Spinal cord (tissue), 9 donors: ENCODE measurements at regions not wholly inside any gene's neighbourhood (a gene's known extent, or its start where the extent isn't known, plus 50 kb on each side); places are given as distances from the start of the nearest gene placed in this dataset.
"Not testable (repeated sequence)": the region's sequence is repeated elsewhere in the genome, so short reads cannot be mapped to it uniquely, and the experiment has no call there.

ENCODE experiments used
- DNase-seq, 6 donors: peaks; one replicate each; pipeline versions ENCODE4 v3.0.0 to v3.0.0-alpha.2; 2013 to 2015; ENCODE audit warnings: low spot score in 6 of 6, low read depth in 4 of 6
- H3K27ac ChIP-seq: one replicate; pipeline ENCODE4 v1.5.1; 2013; ENCODE audit warnings: low read depth, low read length, control low read depth
- H3K27me3 ChIP-seq: one replicate; pipeline ENCODE4 v1.6.1; 2013; ENCODE audit warnings: low read length; ENCODE audit not compliant: control insufficient read depth, insufficient read depth
- H3K36me3 ChIP-seq: one replicate; pipeline ENCODE4 v1.6.1; 2013; ENCODE audit warnings: low read length; ENCODE audit not compliant: control insufficient read depth, insufficient read depth
- H3K4me1 ChIP-seq: one replicate; pipeline ENCODE4 v1.6.1; 2013; ENCODE audit warnings: low read length; ENCODE audit not compliant: control insufficient read depth, insufficient read depth
- H3K4me3 ChIP-seq: one replicate; pipeline ENCODE4 v1.5.1; 2013; ENCODE audit warnings: low read depth, low read length, control low read depth
- H3K9me3 ChIP-seq: one replicate; pipeline ENCODE4 v1.6.1; 2013; ENCODE audit warnings: low read length; ENCODE audit not compliant: control insufficient read depth, insufficient read depth
- WGBS: methylation state at CpG from one replicate; pipeline ENCODE4 v1.1.5; 2013; ENCODE audit warnings: missing lambda C conversion rate; ENCODE audit not compliant: insufficient coverage; 5-methylcytosine and 5-hydroxymethylcytosine counted together
- donor health status: healthy.

DNA sequence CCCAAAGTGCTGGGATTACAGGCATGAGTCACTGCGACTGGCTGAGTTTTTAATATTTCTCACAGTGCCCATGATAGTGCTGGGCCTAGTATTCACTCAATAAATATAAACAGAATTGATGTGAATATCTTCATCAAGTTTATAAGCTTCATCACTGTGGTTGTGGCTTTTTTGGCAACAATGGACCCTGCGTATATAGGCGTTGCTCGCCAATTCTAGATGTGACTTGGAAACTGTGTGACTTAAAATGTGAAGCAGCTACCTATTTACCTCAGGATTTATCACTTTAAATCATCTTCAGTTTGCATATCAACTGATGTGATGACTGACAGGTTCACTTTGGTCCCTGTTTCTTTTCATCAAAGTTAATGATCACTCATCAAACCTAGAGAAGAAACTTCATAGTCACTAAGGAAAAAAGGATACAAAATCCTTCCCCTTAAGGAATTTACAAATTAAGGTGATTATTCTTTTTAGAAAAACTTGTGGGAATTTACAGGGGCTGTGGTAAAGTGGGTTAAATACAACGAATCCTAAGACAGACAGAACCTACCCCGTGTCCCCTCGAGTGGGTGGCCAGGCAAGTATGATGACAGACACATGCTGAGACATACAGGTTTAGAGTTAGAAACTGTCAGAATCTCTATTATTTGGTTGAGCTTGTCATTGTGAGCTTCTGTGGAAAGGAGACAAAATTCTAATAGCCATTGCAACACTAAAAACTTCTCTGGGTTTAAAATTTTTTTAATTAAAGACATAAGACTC, 101.3 kb downstream of the AKAP11 start:
- WGBS, result 80% methylated on average over 5 of the region's 7 CpGs
- no peak for DNase-seq
- no peaks in the 10 kb centered on the region for H3K9me3 ChIP-seq
- no peak overlapping the region for H3K4me3 ChIP-seq
- H3K36me3 ChIP-seq, result no peaks in the 10 kb centered on the region
- H3K4me1 ChIP-seq, result no peaks in the 10 kb centered on the region
- H3K27ac ChIP-seq, result no peak overlapping the region
- no peaks in the 10 kb centered on the region for H3K27me3 ChIP-seq

DNA sequence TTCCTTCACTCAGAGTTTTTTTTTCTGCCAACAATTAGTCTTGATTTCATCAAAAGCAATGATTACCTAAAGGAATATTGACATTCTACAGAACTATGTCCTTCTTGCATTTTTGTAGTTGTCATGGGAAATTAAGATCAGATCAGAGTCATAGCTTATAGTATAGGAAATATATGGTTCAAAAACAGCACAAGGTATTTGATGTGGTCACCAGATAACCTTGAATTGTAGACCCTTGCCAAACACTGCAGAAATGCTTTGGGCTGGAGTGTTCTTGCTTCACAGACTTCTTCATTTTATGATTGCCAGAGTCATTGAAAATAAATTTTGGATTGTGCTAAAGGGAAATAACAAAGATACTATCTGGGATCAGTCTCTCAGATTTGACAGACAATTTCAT, 103.7 kb downstream of the AKAP11 start:
- no peak for DNase-seq
- no peaks in the 10 kb centered on the region for H3K4me1 ChIP-seq
- H3K9me3 ChIP-seq, result no peaks in the 10 kb centered on the region
- no peak overlapping the region for H3K27ac ChIP-seq
- no peaks in the 10 kb centered on the region for H3K36me3 ChIP-seq
- H3K4me3 ChIP-seq, result no peak overlapping the region
- H3K27me3 ChIP-seq, result no peaks in the 10 kb centered on the region

DNA sequence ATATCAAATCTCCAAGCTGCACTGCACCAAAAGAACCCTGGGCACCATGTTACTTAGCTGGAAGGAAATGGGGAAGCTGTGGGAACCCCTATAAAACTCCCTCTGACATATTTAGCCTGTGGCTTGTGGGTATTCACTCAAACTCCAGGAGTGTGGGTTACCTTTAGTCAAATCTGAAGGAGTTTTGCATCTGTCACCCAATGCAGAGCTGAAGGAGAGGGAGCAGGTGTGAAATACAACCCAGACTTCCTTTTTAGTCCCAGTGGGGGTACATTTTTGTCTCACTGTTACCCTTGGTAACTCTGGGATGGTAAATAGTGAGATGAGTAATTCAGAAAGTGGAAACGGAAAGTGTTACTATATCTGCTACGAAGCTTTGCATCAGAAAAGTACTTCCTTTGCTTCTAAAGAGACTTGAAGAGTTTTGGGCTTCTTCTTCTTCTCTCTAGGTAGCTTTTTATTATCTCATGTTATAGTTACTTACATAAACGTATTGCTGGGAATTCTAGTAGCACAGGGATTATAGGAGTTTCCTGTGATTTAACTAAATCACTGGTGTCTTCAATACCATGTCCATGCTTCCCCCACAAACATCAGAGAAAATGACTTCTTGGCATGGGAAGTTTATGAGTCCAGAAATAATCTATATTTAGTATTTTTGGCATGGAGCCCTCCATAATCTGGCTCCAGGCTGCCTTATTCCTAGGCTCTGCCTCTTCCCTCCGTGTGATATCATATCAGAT, 105.9 kb downstream of the AKAP11 start:
- no peaks in the 10 kb centered on the region for H3K9me3 ChIP-seq
- H3K36me3 ChIP-seq, result no peaks in the 10 kb centered on the region
- H3K4me1 ChIP-seq, result no peaks in the 10 kb centered on the region
- WGBS, result 100% methylated on average over 1 of the region's 4 CpGs
- H3K4me3 ChIP-seq, result no peak overlapping the region
- no peak for DNase-seq
- no peaks in the 10 kb centered on the region for H3K27me3 ChIP-seq
- no peak overlapping the region for H3K27ac ChIP-seq

DNA sequence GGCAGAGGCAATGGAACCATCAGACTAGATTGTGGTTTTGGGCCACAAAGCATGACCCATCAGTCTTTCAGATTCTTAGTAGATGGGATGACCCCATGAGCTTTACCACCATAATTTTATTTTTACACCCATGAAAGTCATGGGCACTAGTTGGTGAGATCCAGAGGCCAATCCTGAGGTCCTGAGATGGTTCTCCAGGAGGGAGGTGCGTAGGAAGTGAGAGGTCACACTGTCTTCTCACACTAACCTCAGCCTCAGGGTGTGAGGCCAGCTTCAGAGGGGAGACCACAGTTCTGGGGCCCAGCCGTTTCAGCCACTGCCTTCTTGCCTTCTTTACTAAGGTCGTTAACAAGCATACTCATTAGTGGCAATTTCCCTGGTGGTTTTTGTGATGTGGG, 106.4 kb downstream of the AKAP11 start:
- H3K27ac ChIP-seq, result no peak overlapping the region
- no peaks in the 10 kb centered on the region for H3K36me3 ChIP-seq
- no peaks in the 10 kb centered on the region for H3K27me3 ChIP-seq
- H3K9me3 ChIP-seq, result no peaks in the 10 kb centered on the region
- DNase-seq, result no peak
- no peaks in the 10 kb centered on the region for H3K4me1 ChIP-seq
- no peak overlapping the region for H3K4me3 ChIP-seq
- no CpG with 5 or more reads among the region's 3 CpGs for WGBS

DNA sequence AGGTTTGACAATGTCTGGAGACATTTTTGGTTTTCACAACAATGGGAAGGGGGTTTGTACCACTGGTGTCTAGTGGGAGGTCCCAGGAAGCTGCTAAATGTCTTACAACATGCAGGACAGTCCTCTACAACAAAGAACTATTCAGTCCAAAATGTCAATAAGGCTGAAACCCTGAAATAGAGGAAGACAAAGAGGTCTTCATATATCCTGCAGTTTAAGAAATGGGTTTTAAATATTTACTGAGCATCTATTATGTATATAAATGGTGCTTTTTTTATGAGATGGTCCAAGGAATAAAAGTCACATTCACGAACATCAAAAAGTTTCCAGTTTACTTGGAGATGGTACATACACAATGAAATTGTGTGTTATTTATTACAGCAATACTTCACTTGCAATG, 107.3 kb downstream of the AKAP11 start:
- WGBS, result no CpG with 5 or more reads among the region's 1 CpG
- Histone ChIP-seq H3K4me3 (no peak overlapping the region), H3K4me1 (no peaks in the 10 kb centered on the region), H3K27ac (no peak overlapping the region), H3K36me3 (no peaks in the 10 kb centered on the region), H3K9me3 (no peaks in the 10 kb centered on the region), H3K27me3 (no peaks in the 10 kb centered on the region)
- DNase-seq, result no peak

DNA sequence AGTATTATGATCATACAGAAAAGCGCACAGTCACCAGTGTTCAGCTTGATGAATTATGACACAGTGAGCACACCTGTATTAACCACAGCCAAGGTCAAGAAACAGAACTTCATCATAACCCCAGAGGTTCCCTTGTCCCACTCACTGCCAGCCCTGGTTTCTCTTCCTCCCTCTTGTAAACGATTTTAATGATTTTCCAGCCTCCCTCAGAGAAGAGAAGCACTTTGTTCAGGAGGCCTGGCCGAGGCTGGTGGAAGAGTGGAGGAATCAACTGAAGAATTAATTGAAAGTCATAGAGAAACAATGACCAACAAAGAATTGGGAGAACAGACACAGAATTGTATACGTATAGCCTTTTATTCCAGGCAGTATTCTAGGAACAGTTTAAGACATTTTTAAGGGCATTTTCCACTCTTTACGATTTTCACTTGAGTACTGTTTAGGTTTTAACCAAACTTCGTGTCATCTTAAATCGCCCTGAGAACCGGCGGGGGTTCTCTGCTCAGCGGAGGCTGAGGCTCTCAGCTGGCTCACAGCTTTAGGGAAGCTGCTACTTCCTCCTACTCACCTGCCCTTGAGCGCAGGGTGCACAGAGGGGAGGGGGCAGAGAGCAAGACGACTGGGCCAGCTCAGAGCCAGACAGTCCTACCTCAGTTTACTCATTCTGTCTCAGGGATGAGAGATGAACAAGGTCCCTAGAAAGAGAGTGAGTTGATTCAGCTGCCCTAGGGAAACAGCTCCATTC, 108.6 kb downstream of the AKAP11 start:
- no peak for DNase-seq
- Histone ChIP-seq H3K27me3 (no peaks in the 10 kb centered on the region), H3K4me3 (no peak overlapping the region), H3K36me3 (no peaks in the 10 kb centered on the region), H3K4me1 (no peaks in the 10 kb centered on the region), H3K27ac (no peak overlapping the region), H3K9me3 (no peaks in the 10 kb centered on the region)
- WGBS, result 83% methylated on average over 7 of the region's 12 CpGs

DNA sequence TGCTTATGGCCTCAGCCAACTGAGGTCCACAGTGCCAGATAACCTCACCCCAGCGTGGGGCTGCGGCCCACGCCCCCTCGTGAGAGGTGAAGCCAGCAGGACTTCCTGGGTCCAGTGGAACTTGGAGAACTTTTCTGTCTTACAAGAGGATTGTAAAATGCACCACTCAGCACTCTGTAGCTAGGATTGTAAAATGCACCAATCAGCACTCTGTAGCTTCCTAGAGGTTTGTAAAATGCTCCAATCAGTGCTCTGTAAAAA, 109.1 kb downstream of the AKAP11 start:
- no peak overlapping the region for H3K27ac ChIP-seq
- H3K27me3 ChIP-seq, result no peaks in the 10 kb centered on the region
- WGBS, result 95% methylated on average over 4 of the region's 4 CpGs
- no peaks in the 10 kb centered on the region for H3K4me1 ChIP-seq
- no peaks in the 10 kb centered on the region for H3K36me3 ChIP-seq
- H3K4me3 ChIP-seq, result no peak overlapping the region
- no peaks in the 10 kb centered on the region for H3K9me3 ChIP-seq
- no peak for DNase-seq

DNA sequence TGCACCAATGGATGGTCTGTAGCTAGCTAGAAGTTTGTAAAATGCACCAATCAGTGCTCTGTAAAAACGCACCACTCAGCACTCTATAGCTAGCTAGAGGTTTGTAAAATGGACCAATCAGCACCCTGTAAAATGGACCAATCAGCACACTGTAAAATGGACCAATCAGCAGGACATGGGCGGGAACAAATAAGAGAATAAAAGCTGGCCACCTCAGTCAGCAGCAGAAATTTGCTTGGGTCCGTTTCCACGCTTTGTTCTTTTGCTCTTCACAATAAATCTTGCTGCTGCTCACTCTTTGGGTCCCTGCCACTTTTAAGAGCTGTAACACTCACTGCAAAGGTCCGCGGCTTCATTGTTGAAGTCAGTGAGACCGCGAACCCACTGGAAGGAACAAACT, 109.5 kb downstream of the AKAP11 start:
- WGBS, result 96% methylated on average over 7 of the region's 8 CpGs
- not testable (repeated sequence) for H3K9me3 ChIP-seq, DNase-seq

DNA sequence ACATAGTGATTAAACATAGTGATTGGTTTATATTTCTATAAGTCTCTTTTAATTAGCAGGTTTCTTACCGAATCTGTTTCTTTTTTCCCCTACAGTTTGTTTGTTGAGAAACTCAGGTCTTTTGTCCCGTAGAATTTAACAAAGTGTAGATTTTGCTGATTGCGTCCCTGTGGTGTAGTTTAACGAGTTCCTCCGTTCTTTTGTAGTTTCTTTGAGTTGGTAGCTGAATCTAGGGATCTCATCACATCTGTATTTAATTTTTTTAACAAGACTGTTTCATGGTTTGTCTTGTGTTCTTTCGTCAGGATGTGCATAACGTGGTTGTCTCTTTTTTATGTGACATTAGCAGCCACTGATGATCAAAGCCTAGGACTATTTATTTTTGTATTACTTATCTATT, 111.1 kb downstream of the AKAP11 start:
- Histone ChIP-seq H3K27me3 (no peaks in the 10 kb centered on the region), H3K27ac (no peak overlapping the region), H3K4me1 (no peaks in the 10 kb centered on the region), H3K36me3 (no peaks in the 10 kb centered on the region), H3K4me3 (no peak overlapping the region), H3K9me3 (no peaks in the 10 kb centered on the region)
- no CpG with 5 or more reads among the region's 7 CpGs for WGBS
- DNase-seq, result no peak

More for the DNA sequence above, 109.5 kb downstream of the AKAP11 start:
- not testable (repeated sequence) for H3K4me1 ChIP-seq, H3K27me3 ChIP-seq, H3K27ac ChIP-seq, H3K4me3 ChIP-seq, H3K36me3 ChIP-seq

DNA sequence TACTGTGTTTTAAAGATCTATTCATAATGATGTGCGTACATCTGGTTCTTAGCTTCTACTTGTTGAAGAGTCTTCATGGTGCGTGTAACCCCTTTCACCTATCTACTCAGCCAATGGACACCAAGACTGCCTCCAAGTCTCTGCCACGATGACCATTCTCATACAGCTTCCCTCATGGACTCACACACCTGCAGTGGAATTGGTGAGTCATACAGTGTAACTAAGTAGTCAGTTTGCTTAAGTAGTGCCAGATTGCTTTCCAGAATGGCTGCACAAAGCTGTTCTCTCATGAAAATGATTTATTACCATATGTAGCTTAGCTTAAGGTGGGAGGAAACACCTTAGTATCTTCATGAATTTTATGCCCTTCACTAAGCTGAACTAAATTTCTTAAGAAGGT, 112.3 kb downstream of the AKAP11 start:
- WGBS, result 100% methylated on average over 1 of the region's 3 CpGs
- Histone ChIP-seq H3K9me3 (no peaks in the 10 kb centered on the region), H3K4me3 (no peak overlapping the region), H3K36me3 (no peaks in the 10 kb centered on the region), H3K27ac (no peak overlapping the region), H3K27me3 (no peaks in the 10 kb centered on the region), H3K4me1 (no peaks in the 10 kb centered on the region)
- DNase-seq, result no peak
